HG02870 (cell line): ENCODE measurements at regions not wholly inside any gene's neighbourhood (a gene's known extent, or its start where the extent isn't known, plus 50 kb on each side); places are given as distances from the start of the nearest gene placed in this dataset.

ENCODE experiments used
- ATAC-seq: cut with Tn5 transposase; IDR thresholded peaks from one replicate; pipeline ENCODE4 v1.9.1; 2021; ENCODE audit warnings: mild to moderate bottlenecking, moderate library complexity; ENCODE audit not compliant: unreplicated experiment

DNA sequence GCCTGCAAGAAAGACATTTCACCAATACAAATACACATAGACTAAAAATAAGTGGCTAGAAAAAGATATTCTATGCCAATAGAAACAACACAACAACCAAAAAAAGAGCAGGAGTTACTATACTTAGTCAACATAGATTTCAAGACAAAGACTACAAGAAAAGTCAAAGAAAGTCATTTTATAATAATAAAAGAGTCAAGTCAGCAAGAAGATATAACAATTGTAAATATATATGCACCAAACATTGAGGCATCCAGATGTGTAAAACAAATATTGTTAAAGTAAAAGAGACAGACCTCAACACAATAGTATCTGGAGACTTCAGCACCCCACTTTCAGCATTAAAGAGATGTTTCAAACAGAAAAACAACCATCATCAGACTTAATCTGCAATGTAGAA is 104.6 kb downstream of the AMY1C start:
- ATAC-seq = no peak

DNA sequence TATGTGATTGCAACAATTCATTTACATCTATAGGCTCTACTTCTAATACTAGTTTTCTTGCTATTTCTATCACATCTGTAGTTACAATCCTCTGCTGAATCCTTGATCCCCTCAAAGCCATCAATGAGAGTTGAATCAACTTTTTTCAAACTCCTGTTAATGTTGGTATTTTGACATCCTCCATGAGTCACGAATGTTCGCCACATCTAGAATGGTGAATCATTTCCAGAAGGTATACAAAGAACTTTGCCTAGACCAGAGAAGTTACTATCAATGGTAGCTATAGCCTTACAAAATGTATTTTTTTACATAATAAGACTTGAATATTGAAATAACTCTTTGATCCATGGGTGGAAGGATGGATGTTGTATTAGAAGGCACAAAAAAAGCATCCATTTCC is 110.0 kb downstream of the AMY1C start:
- no peak for ATAC-seq

DNA sequence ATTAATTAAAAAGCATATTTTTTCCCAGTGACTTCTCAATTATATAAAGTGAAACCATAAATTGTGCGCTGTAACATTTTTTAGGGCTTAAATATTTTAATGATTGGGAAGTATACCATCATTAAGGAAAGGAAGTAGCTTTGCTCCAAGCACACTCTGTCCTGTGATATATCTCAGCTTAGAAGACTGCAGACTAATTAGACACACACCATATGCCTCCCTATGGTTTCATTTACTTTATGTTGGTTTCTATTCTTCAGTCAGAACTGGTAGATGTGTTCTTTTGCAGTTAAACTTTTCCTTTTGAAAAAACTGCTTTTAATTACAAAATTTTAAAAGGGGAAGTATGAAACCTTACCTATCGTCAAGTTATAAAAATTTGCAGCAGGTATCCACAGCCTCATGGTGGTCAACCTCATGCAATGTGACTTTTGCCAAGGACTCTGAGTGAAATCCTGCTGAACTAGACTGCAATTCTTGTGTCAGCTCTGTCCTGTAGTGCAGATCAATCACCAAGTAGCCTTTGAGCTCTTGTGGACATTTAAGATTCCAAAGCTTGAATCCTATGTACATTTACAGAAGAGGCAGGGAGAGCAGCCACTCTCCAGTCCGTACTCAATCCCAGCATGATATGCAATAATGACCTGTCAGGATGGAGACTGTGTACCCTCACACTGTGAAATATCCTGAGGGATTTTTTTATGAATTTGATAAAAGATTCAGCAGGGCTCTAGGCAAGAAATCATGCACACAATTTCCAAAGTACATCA is 149.1 kb downstream of the AMY1C start:
- ATAC-seq = no peak

DNA sequence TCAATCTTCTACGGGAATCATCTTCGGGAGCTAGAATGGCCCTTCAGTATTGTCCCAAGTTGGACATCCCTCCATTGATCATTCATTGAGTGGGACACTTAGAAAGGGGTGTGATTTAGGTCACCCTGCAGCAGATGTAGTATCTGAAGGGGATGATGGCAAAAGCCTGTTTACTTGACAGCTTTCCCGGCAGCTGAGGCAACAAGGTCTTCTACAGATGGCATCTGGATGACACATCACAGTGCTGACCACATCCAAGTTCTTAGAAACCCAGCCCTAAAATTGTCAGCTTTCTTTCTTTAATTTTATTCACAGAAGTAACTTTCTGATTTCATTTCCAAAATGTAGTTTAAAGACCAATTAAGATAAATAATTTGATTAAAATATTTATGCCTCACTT is 150.3 kb downstream of the AMY1C start:
- ATAC-seq = no peak

DNA sequence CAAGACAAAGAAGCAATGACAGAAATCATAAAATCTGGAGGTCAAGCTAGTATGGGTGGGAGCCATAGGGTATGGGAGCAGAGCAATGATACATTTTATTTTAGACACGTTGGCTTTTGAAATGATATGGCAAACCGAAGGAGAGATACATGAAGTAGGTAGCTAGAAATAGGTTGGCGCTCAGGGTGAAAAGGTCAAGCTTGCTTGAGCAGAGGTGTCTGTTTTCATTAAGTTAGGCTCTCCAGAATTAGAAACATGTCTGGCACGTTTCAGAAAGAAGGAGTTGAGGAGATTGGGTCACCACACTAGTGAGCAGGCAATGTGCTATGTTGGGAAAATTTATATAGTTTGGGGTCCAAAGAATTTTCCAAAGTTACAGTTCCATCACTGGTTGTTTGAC is 151.4 kb downstream of the AMY1C start:
- ATAC-seq = no peak

DNA sequence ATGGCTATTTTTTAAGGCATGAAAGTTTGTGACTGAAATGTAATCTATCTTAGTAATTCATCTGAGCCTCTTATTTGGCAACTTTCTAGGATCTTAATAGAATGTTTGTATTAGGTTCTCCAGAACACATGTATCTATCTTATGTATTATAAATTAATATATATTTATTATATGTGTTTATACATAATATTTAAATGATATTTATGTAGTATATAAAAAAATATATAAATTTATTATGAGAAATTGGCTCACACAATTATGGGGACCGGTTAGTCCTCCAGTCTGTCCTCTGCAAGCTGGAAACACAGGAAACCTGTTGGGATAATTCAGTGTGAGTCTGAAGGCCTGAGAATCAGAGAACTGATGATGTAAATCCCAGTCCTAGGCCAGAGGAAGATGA is 155.7 kb downstream of the AMY1C start:
- no peak for ATAC-seq

DNA sequence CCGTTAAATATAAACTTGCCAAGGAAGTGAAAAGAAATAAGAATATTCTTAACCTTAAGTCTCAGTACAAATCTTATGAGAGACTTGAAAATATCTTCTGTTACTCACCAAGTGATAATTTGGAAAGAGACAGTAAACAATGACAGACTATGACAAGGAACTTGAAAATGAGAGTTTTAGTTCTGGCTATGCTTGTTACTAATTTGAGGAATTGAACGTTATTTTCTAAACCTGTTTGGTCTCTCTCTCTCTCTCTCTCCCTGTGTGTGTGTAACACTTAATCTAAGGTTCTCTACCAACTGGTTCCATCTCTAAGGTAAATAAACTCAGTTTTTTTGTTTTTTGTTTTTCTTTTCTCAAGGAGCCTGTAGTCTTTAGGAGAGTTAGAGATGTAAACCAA is 161.8 kb downstream of the AMY1C start:
- ATAC-seq = peak; percentile 81

DNA sequence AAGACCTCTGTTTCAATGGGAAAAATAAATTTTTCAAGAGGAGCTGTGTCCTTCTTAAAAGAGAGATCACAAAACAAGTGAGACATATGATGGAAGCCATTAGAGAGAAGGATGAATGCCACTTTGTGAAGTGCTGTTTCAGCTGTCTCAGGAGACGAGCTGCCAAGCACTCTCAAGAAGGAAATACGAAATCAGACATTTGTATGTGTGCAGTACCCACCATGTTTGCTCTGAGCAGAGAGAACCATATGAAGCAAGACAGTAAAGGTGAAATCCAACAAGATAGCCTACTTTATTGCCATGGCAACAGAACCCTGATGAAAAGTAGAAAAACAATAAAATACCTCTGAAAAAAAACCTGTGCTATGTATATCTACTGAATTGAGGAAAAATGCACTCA is 168.1 kb downstream of the AMY1C start:
- ATAC-seq = no peak

DNA sequence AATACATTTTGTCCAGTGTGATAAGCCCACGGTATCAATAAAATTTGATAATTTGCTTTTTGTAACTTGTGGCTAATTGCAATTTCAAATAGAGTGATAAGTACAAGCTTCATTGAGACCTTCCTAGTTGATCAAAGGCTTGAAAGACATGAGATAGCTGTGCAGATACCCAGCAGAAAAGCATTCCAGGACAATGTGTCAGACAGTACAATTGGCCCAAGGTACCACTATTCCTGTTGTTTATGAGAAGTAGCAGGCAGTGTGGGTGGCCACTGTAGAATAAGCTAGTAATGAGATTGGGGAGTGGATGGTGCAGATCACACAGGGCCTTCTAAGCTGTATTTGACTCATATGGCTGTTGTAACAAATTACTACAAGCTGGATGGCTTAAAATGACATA is 182.2 kb downstream of the AMY1C start:
- ATAC-seq = no peak

DNA sequence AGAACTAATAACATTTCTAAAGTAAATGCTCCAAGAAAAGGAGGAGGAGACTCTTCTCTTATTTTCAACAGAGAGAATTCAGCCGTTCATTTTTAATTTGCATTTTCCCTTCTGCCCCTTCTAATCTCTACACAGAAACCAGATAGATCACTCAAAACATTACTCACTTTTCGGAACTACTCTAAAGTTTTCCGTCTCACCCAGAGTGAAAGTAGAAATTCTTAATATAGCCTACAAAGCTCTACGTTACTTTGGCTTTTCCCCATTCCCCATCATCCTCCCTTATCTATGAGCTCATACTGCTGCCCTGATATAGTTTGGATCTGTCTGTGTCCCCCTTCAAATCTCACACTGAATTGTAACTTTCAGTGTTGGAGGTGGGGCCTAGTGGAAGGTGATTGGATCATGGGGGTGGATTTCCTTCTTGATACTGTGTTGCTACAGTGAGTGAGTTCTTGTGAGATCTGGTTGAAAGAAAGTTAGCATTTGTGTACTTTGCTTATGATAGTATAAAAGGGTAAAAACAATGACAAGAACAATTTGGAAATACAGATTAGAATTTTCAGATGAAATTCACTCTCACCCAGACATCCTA is 188.2 kb downstream of the AMY1C start:
- peak; percentile 92 for ATAC-seq

DNA sequence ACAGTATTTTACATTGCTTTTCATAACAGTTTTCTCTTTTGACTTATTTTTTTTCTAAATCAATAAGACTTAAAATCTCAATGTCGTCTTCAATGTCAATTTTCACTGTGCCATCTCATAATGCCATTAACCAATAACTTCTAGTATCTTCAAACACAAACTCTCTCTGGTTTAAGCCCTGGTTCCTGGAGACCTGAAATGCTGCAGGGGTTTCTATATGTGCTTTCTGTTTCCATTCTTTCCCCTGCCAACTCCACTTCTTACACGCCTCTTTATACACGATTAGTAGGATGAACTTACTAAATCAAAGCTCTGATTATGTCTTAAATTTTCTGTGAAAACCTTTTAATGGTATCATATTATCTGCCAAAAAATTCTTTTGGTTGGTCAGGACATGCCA is 191.4 kb downstream of the AMY1C start:
- ATAC-seq = no peak

DNA sequence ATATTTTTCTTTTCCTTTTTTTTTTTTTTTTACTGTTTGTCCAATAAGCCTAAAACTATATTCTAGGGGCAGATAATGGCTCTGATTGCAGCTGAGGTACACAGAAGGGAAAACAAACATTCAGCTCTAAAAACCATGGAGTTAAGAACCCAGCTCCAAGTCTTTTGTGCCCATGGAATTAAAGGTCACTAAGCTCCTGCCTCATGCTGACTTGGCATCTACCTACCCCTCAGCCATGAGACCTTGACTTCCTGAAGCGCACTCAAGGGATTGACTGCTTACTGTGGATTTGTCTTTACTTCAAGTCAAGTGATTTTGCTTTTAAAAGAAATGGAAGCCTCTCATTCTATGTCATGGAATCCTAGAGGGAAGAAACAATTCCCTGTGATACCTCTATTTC is 192.3 kb downstream of the AMY1C start:
- no peak for ATAC-seq

DNA sequence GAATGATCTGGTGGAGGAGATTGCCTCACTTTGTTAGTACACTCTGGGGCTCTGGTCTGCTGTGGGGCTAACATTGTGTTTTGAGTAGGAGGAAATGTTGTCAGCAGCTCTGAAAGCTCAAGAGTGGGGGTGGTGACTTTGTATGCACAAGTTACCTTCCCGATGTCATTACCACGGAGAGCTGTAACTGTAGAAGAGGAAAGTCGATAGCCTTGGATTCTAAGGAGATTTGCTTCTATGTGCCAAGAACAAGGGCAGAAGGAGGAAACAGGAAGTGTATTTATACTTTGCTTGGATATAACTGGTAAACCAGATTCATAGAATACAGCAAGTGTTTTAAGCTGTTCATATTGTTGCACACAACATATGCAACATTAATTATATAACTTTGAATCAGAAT is 196.1 kb downstream of the AMY1C start:
- ATAC-seq = no peak

DNA sequence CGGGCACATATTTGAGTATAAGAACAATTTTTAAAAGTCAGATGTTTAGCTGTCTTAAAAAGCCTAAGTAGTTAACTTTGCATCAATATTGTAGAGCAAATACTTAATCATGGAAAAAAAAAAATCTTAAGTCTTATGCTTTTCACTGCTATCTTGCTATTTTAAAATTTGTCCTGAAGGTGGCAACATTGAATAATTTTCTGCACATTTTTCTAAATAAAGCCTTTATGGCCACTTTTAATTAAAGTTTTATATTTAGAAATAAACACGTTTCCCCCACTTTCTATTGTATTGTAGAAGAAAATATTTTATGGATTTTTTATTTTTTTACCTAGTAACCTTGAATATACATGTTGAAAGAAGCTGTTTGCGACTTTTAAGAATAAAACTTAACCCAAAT is 198.8 kb downstream of the AMY1C start:
- no peak for ATAC-seq

DNA sequence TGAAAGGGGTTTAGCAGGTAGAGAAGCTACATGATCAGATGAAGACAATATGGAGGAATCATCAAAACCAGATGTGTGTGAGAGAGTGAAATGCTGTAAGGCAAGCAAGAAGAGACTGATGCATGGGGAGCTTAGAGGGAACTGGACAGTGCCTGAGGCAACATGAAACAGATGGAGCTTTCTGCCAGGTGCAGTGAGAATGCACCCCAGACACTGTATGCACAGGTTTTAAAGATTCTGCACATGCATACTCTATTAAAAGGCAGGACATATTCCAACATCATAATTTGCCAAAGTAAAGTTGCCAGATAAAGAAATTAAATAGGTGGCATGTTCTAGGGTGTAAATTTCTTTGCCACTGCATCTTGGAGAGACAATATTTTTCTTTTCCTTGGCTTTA is 200.1 kb downstream of the AMY1C start:
- ATAC-seq = no peak

DNA sequence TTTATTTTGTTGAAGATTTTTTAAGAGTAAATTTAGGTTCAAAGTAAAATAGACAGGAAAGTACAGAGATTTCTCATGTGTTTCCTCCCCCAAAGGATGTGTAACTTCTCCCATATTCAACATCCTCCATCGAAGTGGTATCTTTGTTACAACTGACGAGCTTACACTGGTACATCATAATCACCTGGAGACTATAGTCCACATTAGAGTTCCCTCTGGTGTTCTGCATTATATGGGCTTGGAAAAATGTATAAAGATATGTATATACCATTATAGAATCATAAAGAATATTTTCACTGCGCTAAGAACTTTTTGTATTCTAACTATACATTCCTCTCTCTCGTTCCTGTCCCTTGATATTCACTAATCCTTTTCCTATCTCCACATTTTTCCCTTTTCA is 203.7 kb downstream of the AMY1C start:
- no peak for ATAC-seq

DNA sequence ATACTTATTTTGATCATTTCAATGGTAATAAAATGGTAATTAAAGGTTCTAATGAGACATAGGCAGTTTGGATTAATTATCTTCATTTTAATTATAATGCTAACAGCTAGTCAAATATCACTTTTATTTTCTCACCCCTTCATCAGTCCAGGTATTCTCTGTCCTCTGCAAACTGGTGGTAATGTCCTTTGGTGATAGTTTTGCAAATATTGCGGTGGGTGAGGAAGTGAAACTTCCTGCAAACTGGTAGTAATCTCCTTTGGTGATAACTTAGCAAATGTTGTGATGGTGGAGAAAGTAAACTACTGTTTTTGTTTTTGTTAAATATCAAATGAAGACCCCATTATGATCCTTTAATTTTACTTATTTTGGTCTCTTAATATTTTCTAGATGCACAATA is 209.0 kb downstream of the AMY1C start:
- peak; percentile 80 for ATAC-seq

DNA sequence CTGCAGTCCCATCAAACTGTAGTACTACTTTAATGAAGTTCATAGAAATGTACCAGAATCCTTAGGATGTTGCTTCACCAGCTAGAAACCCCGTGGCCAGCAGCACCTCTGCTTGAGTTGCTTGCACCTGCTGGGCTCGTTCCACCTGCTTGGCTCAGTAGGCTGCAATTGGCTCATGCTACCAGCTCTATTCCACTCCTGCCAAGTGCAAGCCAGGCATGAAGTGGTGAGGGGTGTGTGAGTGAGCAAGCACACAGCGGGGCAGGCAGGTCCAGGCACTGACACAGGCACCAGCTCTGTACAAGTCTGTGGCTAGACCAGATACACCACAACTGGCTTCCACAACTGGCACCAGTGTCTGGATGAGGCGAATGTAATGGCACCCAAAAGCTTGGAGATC is 209.9 kb downstream of the AMY1C start:
- ATAC-seq = no peak

DNA sequence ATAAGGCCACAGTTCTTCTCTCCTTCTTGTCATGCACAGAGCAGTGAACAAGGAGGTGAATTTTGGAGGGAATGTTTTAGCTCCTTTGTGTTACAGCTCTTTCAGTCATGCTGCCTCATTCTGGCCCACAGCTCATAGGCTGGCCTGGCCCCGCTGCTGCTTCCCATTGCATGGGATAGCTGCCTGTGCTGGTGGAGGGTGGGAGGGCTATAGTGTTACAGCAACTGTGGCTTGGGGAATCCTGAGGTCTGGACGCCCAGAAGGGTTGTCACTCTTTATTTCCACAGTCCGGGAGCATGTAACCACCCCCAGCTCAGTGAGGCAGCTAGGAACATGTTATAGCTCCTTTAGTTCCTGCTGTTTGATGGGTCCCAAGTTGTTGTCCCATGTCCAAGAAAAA is 210.3 kb downstream of the AMY1C start:
- no peak for ATAC-seq

DNA sequence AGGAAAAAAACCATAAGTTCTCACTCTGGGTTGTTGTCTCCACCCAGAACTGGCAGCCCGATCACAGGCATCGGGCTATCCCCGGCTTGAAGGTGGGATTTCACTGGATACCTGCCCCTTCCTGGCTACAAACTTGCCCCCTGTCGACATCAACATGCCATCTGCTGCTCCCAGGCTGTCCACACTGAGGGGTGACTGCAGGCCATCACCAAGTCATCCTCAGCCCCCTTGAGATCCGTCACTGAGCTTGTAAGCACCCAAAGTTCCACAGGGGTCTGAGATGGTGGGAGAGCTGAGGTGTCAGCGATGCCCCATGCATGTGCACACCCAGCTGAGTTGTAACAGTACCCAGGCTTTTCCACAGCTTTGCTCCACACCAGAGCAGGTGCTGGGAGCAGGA is 211.0 kb downstream of the AMY1C start:
- ATAC-seq = no peak

DNA sequence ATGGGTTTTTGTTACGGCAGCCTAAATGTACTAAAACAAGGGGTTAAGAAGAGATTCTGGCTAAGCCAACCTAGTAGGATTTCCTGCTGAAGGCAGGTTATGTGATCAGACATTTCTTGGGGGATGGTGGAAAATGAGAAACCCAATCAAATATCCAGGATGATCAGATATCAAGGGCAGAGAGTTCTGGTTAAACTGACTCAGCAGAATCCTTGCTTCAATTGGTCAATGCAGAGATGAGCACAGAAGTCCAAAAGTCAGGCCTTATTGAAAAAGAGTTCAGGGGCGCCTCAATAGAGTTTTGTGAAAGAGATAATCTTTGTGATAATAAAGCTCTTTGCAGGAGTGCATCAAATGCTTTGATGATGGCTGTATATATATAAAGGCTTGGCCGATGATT is 237.1 kb downstream of the AMY1C start:
- no peak for ATAC-seq

DNA sequence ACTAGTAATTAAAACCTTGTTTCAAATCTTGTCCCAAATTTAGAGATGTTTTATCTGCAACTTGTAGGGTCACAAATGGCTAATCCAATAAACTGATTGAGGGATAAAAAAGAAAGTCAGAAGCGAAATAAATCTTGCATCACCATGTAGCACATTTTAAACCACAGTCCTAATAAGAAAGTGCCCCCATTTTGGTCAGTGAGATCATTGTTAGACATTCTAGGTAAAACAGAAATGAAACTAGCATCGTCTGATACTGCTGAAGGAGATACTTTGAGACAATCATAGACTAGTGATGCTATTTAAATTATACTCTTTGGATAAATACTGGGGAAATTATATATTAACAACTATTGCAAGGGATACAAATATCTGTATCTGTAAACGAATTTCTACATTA is 247.9 kb downstream of the AMY1C start:
- ATAC-seq = no peak
